ENCODE measurements at regions not wholly inside any gene's neighbourhood (a gene's known extent, or its start where the extent isn't known, plus 50 kb on each side); places are given as distances from the start of the nearest gene placed in this dataset.

- Mint-ChIP-seq H3K4me3 (ENCODE audit: unreplicated experiment) (no peak overlapping the region), H3K4me1 (ENCODE audit: low read depth, unreplicated experiment) (peaks cover 5% of the 10 kb centered on the region), H3K9me3 (ENCODE audit: unreplicated experiment) (no peaks in the 10 kb centered on the region), H3K27me3 (ENCODE audit: insufficient read depth, unreplicated experiment) (peaks cover 9% of the 10 kb centered on the region), H3K36me3 (ENCODE audit: insufficient read depth, unreplicated experiment) (no peaks in the 10 kb centered on the region), H3K27ac (ENCODE audit: unreplicated experiment) (no peak overlapping the region)
- TF ChIP-seq CTCF (IDR thresholded peaks at IDR 0.05; ENCODE audit: insufficient read depth in 1 of 2, low read depth in 1 of 2, low read length in 1 of 2, severe bottlenecking in 1 of 2, unreplicated experiment in 1 of 2): no peak
- DNase-seq: no peak
- BruUV-seq (replicated peaks): no TSS peak
- ChIA-PET CTCF (no interaction called here), POLR2A (no interaction called here)
- no peaks in the 10 kb centered on the region for H3K9me3 ChIP-seq
- intact Hi-C loops (cut with micrococcal nuclease; ENCODE audit: unreplicated experiment): no loop called here
- H3K36me3 ChIP-seq (ENCODE audit: control insufficient read depth, insufficient read depth, low read length): no peaks in the 10 kb centered on the region
- H3K27me3 ChIP-seq (replicated peaks; ENCODE audit: control insufficient read depth, insufficient read depth, low read length): no peaks in the 10 kb centered on the region
- no peaks in the 10 kb centered on the region for H3K4me1 ChIP-seq
- no peak overlapping the region for H3K4me3 ChIP-seq (ENCODE audit: low read depth, low read length)
These were observed 226.5 kb downstream of the POU4F1 start for GRCh38 chr13:78376822-78377221.

- no peak overlapping the region for H3K4me3 ChIP-seq (ENCODE audit: low read depth, low read length)
- no peaks in the 10 kb centered on the region for H3K4me1 ChIP-seq
- intact Hi-C loops (cut with micrococcal nuclease; ENCODE audit: unreplicated experiment): no loop called here
- no peaks in the 10 kb centered on the region for H3K36me3 ChIP-seq (ENCODE audit: control insufficient read depth, insufficient read depth, low read length)
- no peaks in the 10 kb centered on the region for H3K36me3 Mint-ChIP-seq (ENCODE audit: insufficient read depth, unreplicated experiment)
- no peak overlapping the region for H3K27ac Mint-ChIP-seq (ENCODE audit: unreplicated experiment)
- H3K9me3 Mint-ChIP-seq (ENCODE audit: unreplicated experiment): no peaks in the 10 kb centered on the region
- no peak for TF ChIP-seq CTCF (IDR thresholded peaks at IDR 0.05; ENCODE audit: insufficient read depth in 1 of 2, low read depth in 1 of 2, low read length in 1 of 2, severe bottlenecking in 1 of 2, unreplicated experiment in 1 of 2)
- POLR2A ChIA-PET: no interaction called here
- no peaks in the 10 kb centered on the region for H3K27me3 ChIP-seq (replicated peaks; ENCODE audit: control insufficient read depth, insufficient read depth, low read length)
- BruUV-seq (replicated peaks): no TSS peak
- no peak overlapping the region for H3K4me3 Mint-ChIP-seq (ENCODE audit: unreplicated experiment)
- H3K4me1 Mint-ChIP-seq (ENCODE audit: low read depth, unreplicated experiment): peaks cover 5% of the 10 kb centered on the region
- DNase-seq: no peak
- peaks cover 9% of the 10 kb centered on the region for H3K27me3 Mint-ChIP-seq (ENCODE audit: insufficient read depth, unreplicated experiment)
- CTCF ChIA-PET: no interaction called here
- no peaks in the 10 kb centered on the region for H3K9me3 ChIP-seq
These were observed 227.3 kb downstream of the POU4F1 start for GRCh38 chr13:78376033-78376432.

GRCh38 chr13:78372581-78372980 is 230.8 kb downstream of the POU4F1 start:
- Histone ChIP-seq H3K4me1 (no peaks in the 10 kb centered on the region), H3K27me3 (replicated peaks; ENCODE audit: control insufficient read depth, insufficient read depth, low read length) (no peaks in the 10 kb centered on the region), H3K36me3 (ENCODE audit: control insufficient read depth, insufficient read depth, low read length) (no peaks in the 10 kb centered on the region), H3K4me3 (ENCODE audit: low read depth, low read length) (no peak overlapping the region), H3K9me3 (no peaks in the 10 kb centered on the region)
- Mint-ChIP-seq H3K9me3 (ENCODE audit: unreplicated experiment) (no peaks in the 10 kb centered on the region), H3K4me3 (ENCODE audit: unreplicated experiment) (no peak overlapping the region), H3K4me1 (ENCODE audit: low read depth, unreplicated experiment) (peaks cover 5% of the 10 kb centered on the region), H3K36me3 (ENCODE audit: insufficient read depth, unreplicated experiment) (no peaks in the 10 kb centered on the region), H3K27me3 (ENCODE audit: insufficient read depth, unreplicated experiment) (peaks cover 5% of the 10 kb centered on the region), H3K27ac (ENCODE audit: unreplicated experiment) (no peak overlapping the region)
- intact Hi-C loops (cut with micrococcal nuclease; ENCODE audit: unreplicated experiment): no loop called here
- BruUV-seq (replicated peaks): no TSS peak
- POLR2A ChIA-PET: no interaction called here
- no peak for DNase-seq
- no peak for TF ChIP-seq CTCF (IDR thresholded peaks at IDR 0.05; ENCODE audit: insufficient read depth in 1 of 2, low read depth in 1 of 2, low read length in 1 of 2, severe bottlenecking in 1 of 2, unreplicated experiment in 1 of 2)
- CTCF ChIA-PET: no interaction called here
